Activated CD8-positive, alpha-beta memory T cell treated with anti-CD3 and anti-CD28 coated beads, Interleukin-2, amount 10 ng/mL, durations not matched to agents 7 days and 5 days (primary cell): ENCODE measurements at regions not wholly inside any gene's neighbourhood (a gene's known extent, or its start where the extent isn't known, plus 50 kb on each side); places are given as distances from the start of the nearest gene placed in this dataset.

ENCODE experiments used
- ATAC-seq: fragments of 150-1000 bp; cut with Tn5 transposase; one replicate; pipeline ENCODE4 v1.10.0; 2021; ENCODE audit warnings: moderate library complexity
- CTCF ChIA-PET: fragments of 350-600 bp; sonication (Branson Sonifier 250); formaldehyde crosslinking; loops from one replicate; lab custom pipeline; 2021; ENCODE audit warnings: antibody characterized with exemption; lab: Charles Lee
- DNase-seq: peaks from one replicate; pipeline ENCODE4 v3.0.0-alpha.2; 2020
- H3K27ac Mint-ChIP-seq: one replicate; pipeline ENCODE4 v1.8.0; 2021; ENCODE audit warnings: mild to moderate bottlenecking, mixed read lengths
- H3K27me3 Mint-ChIP-seq: one replicate; pipeline ENCODE4 v1.8.0; 2021; ENCODE audit warnings: mixed read lengths
- H3K36me3 Mint-ChIP-seq: one replicate; pipeline ENCODE4 v1.8.0; 2021; ENCODE audit warnings: mild to moderate bottlenecking, mixed read lengths
- H3K4me1 Mint-ChIP-seq: one replicate; pipeline ENCODE4 v1.8.0; 2021; ENCODE audit warnings: mixed read lengths
- H3K4me3 Mint-ChIP-seq: one replicate; pipeline ENCODE4 v1.8.0; 2021; ENCODE audit warnings: mild to moderate bottlenecking, moderate library complexity, mixed read lengths
- H3K9me3 Mint-ChIP-seq: one replicate; pipeline ENCODE4 v1.8.0; 2022; ENCODE audit warnings: low read depth, mixed read lengths

GRCh38 chr4:180217070-180217469, 2026.1 kb upstream of the TENM3 start:
- H3K4me3 Mint-ChIP-seq = no peak overlapping the region

DNA sequence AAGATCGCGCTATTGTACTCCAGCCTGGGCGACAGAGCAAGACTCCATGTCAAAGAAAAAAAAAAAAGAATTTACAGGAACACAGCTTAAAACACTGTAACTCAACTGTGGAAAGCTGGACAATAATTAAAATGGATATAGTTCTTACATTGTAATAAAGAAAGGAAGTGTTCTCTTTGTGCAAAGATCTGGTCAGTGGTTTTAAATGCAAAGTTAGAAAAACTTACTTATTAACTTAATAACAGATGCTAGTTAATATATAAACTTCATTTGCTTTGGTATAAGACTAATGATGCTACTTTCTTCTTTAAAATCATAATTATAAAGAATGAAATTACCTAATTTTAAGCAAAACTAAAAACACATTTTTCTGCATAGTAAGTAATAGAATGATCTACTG, 2024.1 kb upstream of the TENM3 start:
- Mint-ChIP-seq H3K27me3 (no peaks in the 10 kb centered on the region), H3K4me3 (no peak overlapping the region), H3K9me3 (peaks cover 5% of the 10 kb centered on the region), H3K4me1 (no peaks in the 10 kb centered on the region), H3K27ac (no peak overlapping the region), H3K36me3 (no peaks in the 10 kb centered on the region)
- CTCF ChIA-PET = no interaction called here
- ATAC-seq (no peak), DNase-seq (no peak)

More at GRCh38 chr4:180217070-180217469, 2026.1 kb upstream of the TENM3 start:
- no peak for ATAC-seq
- Mint-ChIP-seq H3K27ac (no peak overlapping the region), H3K27me3 (no peaks in the 10 kb centered on the region), H3K4me1 (no peaks in the 10 kb centered on the region), H3K9me3 (peaks cover 3% of the 10 kb centered on the region), H3K36me3 (no peaks in the 10 kb centered on the region)
- CTCF ChIA-PET = no interaction called here
- DNase-seq = no peak

DNA sequence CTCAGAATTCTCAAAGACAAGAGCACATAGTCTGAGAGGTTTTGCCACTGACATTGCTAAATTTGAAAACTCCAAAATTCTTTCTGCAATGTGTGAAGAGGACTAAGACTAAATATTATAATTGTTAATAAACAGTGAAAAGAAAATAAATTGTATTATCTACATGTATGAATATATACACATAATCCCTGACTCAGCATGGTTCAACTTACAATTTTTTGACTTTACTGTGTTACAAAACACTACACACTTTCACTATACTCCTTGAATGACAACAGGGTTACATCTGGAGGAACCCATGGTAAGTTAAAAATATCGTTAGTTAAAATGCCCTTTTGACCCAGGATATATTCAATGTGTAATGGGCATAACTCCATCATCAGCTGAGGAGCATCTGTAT, 2017.2 kb upstream of the TENM3 start:
- CTCF ChIA-PET = no interaction called here
- H3K36me3 Mint-ChIP-seq = no peaks in the 10 kb centered on the region
- H3K4me3 Mint-ChIP-seq = no peak overlapping the region
- ATAC-seq (no peak), DNase-seq (no peak)
- no peak overlapping the region for H3K27ac Mint-ChIP-seq
- H3K27me3 Mint-ChIP-seq = no peaks in the 10 kb centered on the region
- no peaks in the 10 kb centered on the region for H3K4me1 Mint-ChIP-seq
- H3K9me3 Mint-ChIP-seq = peaks cover 2% of the 10 kb centered on the region

DNA sequence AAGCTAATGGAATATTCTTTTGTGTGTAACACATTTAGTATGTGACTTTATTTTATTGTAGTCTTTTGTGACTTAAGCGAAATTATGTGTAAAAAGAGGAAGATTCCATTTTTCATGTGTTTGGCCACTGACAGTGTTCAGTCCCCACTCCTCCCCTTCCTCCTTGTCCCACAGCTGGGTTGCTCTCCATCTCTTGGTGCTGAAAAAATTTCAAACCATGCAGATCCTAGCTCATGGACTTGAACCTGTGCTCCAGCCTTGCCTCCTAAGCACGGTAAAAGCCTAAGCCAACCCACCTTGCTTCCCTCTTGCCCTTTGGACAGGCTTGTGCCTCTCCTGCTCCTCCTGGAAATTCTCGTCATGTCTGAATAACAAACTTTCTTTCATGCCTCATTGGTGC, 2008.5 kb upstream of the TENM3 start:
- CTCF ChIA-PET = no interaction called here
- Mint-ChIP-seq H3K4me3 (no peak overlapping the region), H3K27ac (no peak overlapping the region)

GRCh38 chr4:180240670-180241069, 2002.5 kb upstream of the TENM3 start:
- Mint-ChIP-seq H3K4me1 (no peaks in the 10 kb centered on the region), H3K9me3 (peaks cover 11% of the 10 kb centered on the region), H3K36me3 (no peaks in the 10 kb centered on the region), H3K27me3 (no peaks in the 10 kb centered on the region), H3K4me3 (no peak overlapping the region), H3K27ac (no peak overlapping the region)
- CTCF ChIA-PET = no interaction called here
- DNase-seq (no peak), ATAC-seq (no peak)

More for the DNA sequence above, 2008.5 kb upstream of the TENM3 start:
- H3K36me3 Mint-ChIP-seq = no peaks in the 10 kb centered on the region
- ATAC-seq (no peak), DNase-seq (no peak)
- H3K27me3 Mint-ChIP-seq = no peaks in the 10 kb centered on the region
- no peaks in the 10 kb centered on the region for H3K4me1 Mint-ChIP-seq
- H3K9me3 Mint-ChIP-seq = peaks cover 3% of the 10 kb centered on the region

DNA sequence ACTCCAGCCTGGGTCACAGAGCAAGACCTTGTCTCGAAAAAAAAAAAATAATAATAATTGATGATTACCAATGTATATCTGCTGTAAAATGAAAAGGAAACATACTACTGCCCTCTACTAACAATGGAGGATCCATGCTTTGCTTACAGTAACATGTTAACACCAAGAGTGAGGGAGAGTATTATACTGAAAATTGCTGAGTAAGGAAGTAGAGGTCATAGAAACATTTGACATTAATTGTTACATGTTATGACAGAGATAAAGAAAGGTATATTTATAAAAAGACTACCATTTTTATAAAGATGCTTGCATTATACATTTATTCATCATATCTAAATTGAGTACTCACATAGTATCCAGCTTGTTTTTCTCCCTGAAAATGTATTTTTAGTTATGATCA, 1989.8 kb upstream of the TENM3 start:
- CTCF ChIA-PET = no interaction called here
- H3K9me3 Mint-ChIP-seq = peaks cover 2% of the 10 kb centered on the region
- ATAC-seq = no peak
- no peak overlapping the region for H3K4me3 Mint-ChIP-seq
- DNase-seq = no peak
- H3K36me3 Mint-ChIP-seq = no peaks in the 10 kb centered on the region
- H3K4me1 Mint-ChIP-seq = no peaks in the 10 kb centered on the region
- no peak overlapping the region for H3K27ac Mint-ChIP-seq
- H3K27me3 Mint-ChIP-seq = no peaks in the 10 kb centered on the region

DNA sequence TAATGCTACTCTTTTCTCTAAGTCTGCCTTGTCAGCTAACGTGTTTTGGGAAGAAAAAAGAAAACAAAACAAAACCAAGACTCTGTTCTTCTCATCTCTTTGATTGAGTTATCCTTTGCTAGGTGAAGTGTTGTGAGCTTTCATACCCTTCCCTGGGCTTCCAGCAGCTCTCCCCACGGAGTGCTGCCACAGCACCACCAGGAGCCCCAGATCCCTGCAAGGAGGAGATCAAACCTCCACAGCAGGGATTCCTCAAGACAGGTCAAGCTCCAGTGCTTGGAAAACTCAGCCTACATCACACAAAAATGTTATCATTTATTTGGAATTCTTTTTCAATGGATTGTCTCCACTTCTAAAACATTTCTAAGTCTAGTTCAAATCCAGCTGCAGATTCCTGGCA, 1981.9 kb upstream of the TENM3 start:
- ATAC-seq (no peak), DNase-seq (no peak)
- Mint-ChIP-seq H3K4me1 (no peaks in the 10 kb centered on the region), H3K9me3 (peaks cover 4% of the 10 kb centered on the region), H3K36me3 (no peaks in the 10 kb centered on the region), H3K27ac (no peak overlapping the region), H3K4me3 (no peak overlapping the region), H3K27me3 (no peaks in the 10 kb centered on the region)
- CTCF ChIA-PET = no interaction called here

GRCh38 chr4:180280076-180280475, 1963.1 kb upstream of the TENM3 start:
- H3K27me3 Mint-ChIP-seq = no peaks in the 10 kb centered on the region
- no peak overlapping the region for H3K27ac Mint-ChIP-seq
- H3K4me3 Mint-ChIP-seq = no peak overlapping the region
- no peaks in the 10 kb centered on the region for H3K36me3 Mint-ChIP-seq
- H3K4me1 Mint-ChIP-seq = no peaks in the 10 kb centered on the region
- CTCF ChIA-PET = no interaction called here
- ATAC-seq (no peak), DNase-seq (no peak)
- peaks cover 3% of the 10 kb centered on the region for H3K9me3 Mint-ChIP-seq

GRCh38 chr4:180280726-180281297, 1962.4 kb upstream of the TENM3 start:
- Mint-ChIP-seq H3K9me3 (peaks cover 3% of the 10 kb centered on the region), H3K27ac (no peak overlapping the region), H3K36me3 (no peaks in the 10 kb centered on the region), H3K4me3 (no peak overlapping the region), H3K27me3 (no peaks in the 10 kb centered on the region), H3K4me1 (no peaks in the 10 kb centered on the region)
- DNase-seq (no peak), ATAC-seq (no peak)
- CTCF ChIA-PET = no interaction called here

- Mint-ChIP-seq H3K4me3 (no peak overlapping the region), H3K27ac (no peak overlapping the region), H3K36me3 (no peaks in the 10 kb centered on the region), H3K4me1 (no peaks in the 10 kb centered on the region), H3K27me3 (no peaks in the 10 kb centered on the region), H3K9me3 (peaks cover 3% of the 10 kb centered on the region)
- CTCF ChIA-PET = no interaction called here
- ATAC-seq (no peak), DNase-seq (no peak)
Observed at GRCh38 chr4:180281724-180282123, 1961.5 kb upstream of the TENM3 start.

DNA sequence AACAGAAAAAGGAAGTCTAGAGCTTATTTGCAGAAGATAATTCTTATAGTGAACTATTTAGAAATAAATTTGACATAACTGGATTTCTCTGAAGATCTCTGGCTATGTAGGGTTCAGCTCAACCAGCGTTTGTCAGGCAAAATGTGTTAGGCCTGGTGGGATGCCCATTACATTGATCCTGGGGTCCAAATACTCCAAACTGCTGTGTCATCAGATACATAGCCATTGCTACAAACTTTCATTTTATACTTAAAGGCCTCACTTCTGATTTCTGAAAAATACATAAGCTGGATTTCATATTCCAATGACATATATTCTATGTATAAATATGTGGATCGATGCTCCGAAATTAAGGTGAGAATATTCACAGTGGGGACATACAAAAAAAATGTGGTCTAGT, 1958.9 kb upstream of the TENM3 start:
- DNase-seq (no peak), ATAC-seq (no peak)
- CTCF ChIA-PET = no interaction called here
- H3K4me3 Mint-ChIP-seq = no peak overlapping the region
- no peak overlapping the region for H3K27ac Mint-ChIP-seq
- H3K4me1 Mint-ChIP-seq = no peaks in the 10 kb centered on the region
- no peaks in the 10 kb centered on the region for H3K27me3 Mint-ChIP-seq
- peaks cover 9% of the 10 kb centered on the region for H3K9me3 Mint-ChIP-seq
- no peaks in the 10 kb centered on the region for H3K36me3 Mint-ChIP-seq

DNA sequence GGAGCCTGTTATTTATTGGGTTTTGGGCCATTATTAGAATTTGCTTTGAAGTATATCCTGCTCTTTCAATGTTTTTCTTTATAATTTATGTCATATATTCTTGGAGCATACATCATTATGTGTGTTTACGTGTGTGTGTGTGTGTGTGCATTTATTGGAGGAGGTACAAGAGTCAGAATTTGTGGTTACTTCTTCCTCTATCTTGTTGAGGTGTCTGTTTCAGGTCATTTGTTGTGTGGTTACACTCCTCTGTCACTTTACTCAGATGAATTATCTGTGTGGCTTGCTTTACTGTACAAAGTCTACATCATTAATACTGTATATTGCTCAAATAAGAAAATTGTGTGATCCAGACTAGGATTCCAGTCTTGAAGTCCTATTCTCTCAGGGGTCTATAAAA, 1957.4 kb upstream of the TENM3 start:
- ATAC-seq = no peak
- Mint-ChIP-seq H3K27me3 (no peaks in the 10 kb centered on the region), H3K27ac (no peak overlapping the region), H3K36me3 (no peaks in the 10 kb centered on the region), H3K9me3 (peaks cover 9% of the 10 kb centered on the region), H3K4me3 (no peak overlapping the region), H3K4me1 (no peaks in the 10 kb centered on the region)
- no peak for DNase-seq
- CTCF ChIA-PET = no interaction called here

DNA sequence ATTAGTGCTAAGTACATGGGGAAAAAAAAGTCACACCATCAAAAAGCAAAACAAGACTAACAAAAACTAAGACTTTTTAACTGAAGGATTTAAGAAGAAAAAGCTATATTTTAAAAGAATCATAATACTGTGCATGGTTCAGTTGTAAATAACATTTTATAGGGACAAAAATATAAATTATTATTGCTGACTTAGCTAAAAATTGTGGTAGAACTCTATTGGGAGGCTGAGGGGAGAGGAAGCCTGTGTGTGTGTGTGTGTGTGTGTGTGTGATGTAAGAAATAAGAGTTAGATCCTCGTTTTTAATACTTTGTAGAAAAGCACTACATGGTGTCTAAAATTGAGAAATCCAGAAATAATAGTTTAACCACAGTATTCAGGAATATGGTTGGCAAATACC, 1950.9 kb upstream of the TENM3 start:
- H3K4me3 Mint-ChIP-seq = no peak overlapping the region
- H3K9me3 Mint-ChIP-seq = peaks cover 7% of the 10 kb centered on the region
- H3K36me3 Mint-ChIP-seq = no peaks in the 10 kb centered on the region
- no peaks in the 10 kb centered on the region for H3K4me1 Mint-ChIP-seq
- CTCF ChIA-PET = no interaction called here
- DNase-seq = no peak
- ATAC-seq = no peak
- no peaks in the 10 kb centered on the region for H3K27me3 Mint-ChIP-seq
- no peak overlapping the region for H3K27ac Mint-ChIP-seq

DNA sequence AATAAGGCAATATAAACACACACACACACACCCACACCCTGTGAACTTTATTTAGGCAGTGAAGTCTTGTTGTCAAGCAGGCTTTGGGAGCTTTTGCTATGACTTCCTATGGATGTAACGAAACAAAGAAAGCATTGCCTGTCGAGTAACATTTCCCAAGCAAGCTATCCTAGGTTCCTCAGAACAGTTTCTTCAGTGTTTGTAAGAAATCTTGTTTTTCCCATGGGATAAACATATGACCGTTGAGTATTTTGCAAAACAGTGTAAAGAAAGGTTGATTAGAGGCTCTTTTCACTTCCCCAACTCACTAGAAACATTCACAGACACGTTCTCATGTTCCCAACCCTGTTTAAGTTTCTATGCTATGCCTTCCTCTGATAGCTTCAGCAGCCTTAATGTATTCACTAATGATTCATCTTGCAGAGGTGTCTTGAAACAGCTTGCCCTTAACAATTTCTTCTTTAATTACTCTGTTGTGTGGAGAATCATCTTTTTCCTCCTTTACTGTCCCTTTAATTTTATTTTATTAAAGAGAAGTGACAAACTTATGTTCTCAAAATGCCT, 1947.1 kb upstream of the TENM3 start:
- Mint-ChIP-seq H3K4me3 (no peak overlapping the region), H3K9me3 (peaks cover 8% of the 10 kb centered on the region), H3K27ac (no peak overlapping the region), H3K36me3 (no peaks in the 10 kb centered on the region), H3K27me3 (no peaks in the 10 kb centered on the region), H3K4me1 (no peaks in the 10 kb centered on the region)
- ATAC-seq (no peak), DNase-seq (no peak)
- CTCF ChIA-PET = no interaction called here

DNA sequence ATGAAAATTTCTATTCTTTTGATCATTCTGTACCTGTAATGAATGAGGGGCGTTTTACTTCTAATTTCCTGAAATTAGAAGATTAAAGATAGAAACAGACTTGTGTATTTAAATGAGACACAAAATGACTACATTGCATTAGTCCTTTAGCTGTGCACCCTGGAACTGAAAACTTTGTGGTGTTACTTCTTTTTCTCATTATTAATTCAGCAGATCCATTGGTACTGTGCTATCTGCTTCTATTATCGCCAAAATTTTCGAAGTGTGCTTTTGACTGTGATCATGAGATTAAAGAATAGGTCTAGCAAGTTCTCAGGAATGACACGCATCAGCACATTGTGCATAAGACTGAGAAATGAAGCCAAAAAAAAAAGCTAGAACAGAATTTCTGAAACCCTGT, 1938.9 kb upstream of the TENM3 start:
- Mint-ChIP-seq H3K4me1 (no peaks in the 10 kb centered on the region), H3K36me3 (no peaks in the 10 kb centered on the region), H3K27ac (no peak overlapping the region), H3K9me3 (peaks cover 12% of the 10 kb centered on the region), H3K27me3 (no peaks in the 10 kb centered on the region), H3K4me3 (no peak overlapping the region)
- CTCF ChIA-PET = no interaction called here
- ATAC-seq (no peak), DNase-seq (no peak)
